ENCODE measurements at regions not wholly inside any gene's neighbourhood (a gene's known extent, or its start where the extent isn't known, plus 50 kb on each side); places are given as distances from the start of the nearest gene placed in this dataset.

- POLR2A ChIA-PET = no interaction called here
- no peaks in the 10 kb centered on the region for H3K79me2 ChIP-seq (ENCODE audit: control insufficient read depth, insufficient read depth, low read length)
- no peaks in the 10 kb centered on the region for H3K9me3 ChIP-seq (replicated peaks; ENCODE audit: control insufficient read depth, insufficient read depth, low read length)
- FAIRE-seq (no peak), DNase-seq (ENCODE audit: low read depth, low spot score) (no peak)
- H3K27me3 ChIP-seq (ENCODE audit: control insufficient read depth in 2 of 2, insufficient read depth in 2 of 2, low read length in 2 of 2) = peaks cover 0 to 4% of the 10 kb centered on the region in 2 experiments
- no peak overlapping the region for H3K4me2 ChIP-seq (ENCODE audit: insufficient read depth, low read length)
- H2AFZ ChIP-seq (ENCODE audit: low read depth, low read length) = no peak overlapping the region
- dilution Hi-C loops (cut with MboI; ENCODE audit: extremely low pct_ligation_motif_present, low sequenced_read_pairs) (no loop called here), intact Hi-C loops (cut with micrococcal nuclease) (no loop called here)
- no peak overlapping the region for H3K4me3 ChIP-seq (replicated peaks in 1 of 3; ENCODE audit: insufficient read depth in 1 of 3, low read depth in 1 of 3, low read length in 3 of 3)
- H3K36me3 ChIP-seq (ENCODE audit: control insufficient read depth in 2 of 2, extremely low read depth in 1 of 2, insufficient read depth in 2 of 2, low read length in 2 of 2) = no peaks in the 10 kb centered on the region
- CTCF ChIA-PET = no interaction called here
- TF ChIP-seq CTCF (IDR thresholded peaks at IDR 0.05; ENCODE audit: extremely low read depth in 1 of 2, insufficient read depth in 1 of 2, low read depth in 1 of 2, low read length in 2 of 2) (no peak), FOS (IDR thresholded peaks at IDR 0.05; ENCODE audit: borderline replicate concordance, insufficient read depth, low read length) (no peak), POLR2AphosphoS5 (IDR thresholded peaks at IDR 0.05; ENCODE audit: insufficient read depth, low read depth, low read length) (no peak), MAX (IDR thresholded peaks at IDR 0.05; ENCODE audit: insufficient read depth, insufficient read length) (no peak), JUN (IDR thresholded peaks at IDR 0.05; ENCODE audit: borderline replicate concordance, insufficient read depth, insufficient read length, low read depth) (no peak), GATA2 (IDR thresholded peaks at IDR 0.05; ENCODE audit: insufficient read depth, insufficient read length, low read depth, low read length) (no peak), POLR2A (IDR thresholded peaks at IDR 0.05; ENCODE audit: low read depth, low read length) (no peak), EZH2 (IDR thresholded peaks at IDR 0.05; ENCODE audit: borderline replicate concordance, low read depth, low read length, severe bottlenecking) (no peak), MYC (IDR thresholded peaks at IDR 0.05; ENCODE audit: low read depth, low read length) (no peak)
- H3K4me1 ChIP-seq (ENCODE audit: control insufficient read depth, extremely low read depth, insufficient read depth, low read length) = no peaks in the 10 kb centered on the region
- H3K9me1 ChIP-seq (replicated peaks; ENCODE audit: control insufficient read depth, extremely low read depth, insufficient read depth, low read length) = no peaks in the 10 kb centered on the region
- no peak overlapping the region for H3K9ac ChIP-seq (replicated peaks; ENCODE audit: extremely low read depth, insufficient read depth, low read length)
- BruUV-seq (replicated peaks) = no TSS peak
- no peak overlapping the region for H3K27ac ChIP-seq (ENCODE audit: insufficient read depth, low read depth, low read length)
- peaks cover 2% of the 10 kb centered on the region for H4K20me1 ChIP-seq (replicated peaks; ENCODE audit: control insufficient read depth, extremely low read depth, insufficient read depth, low read length)
Observed at GRCh38 chr17:45706033-45706432, 78.1 kb upstream of the CRHR1 start.
